NCI-H2171 treated with DMSO at 0.1 percent for 48 hours (cell line): ENCODE measurements at regions not wholly inside any gene's neighbourhood (a gene's known extent, or its start where the extent isn't known, plus 50 kb on each side); places are given as distances from the start of the nearest gene placed in this dataset.
"Not testable (repeated sequence)": the region's sequence is repeated elsewhere in the genome, so short reads cannot be mapped to it uniquely, and the experiment has no call there.

Experiments used
- DNase-seq: peaks from one replicate; lab custom pipeline; 2025; lab: John Stamatoyannopoulos, UW

DNA sequence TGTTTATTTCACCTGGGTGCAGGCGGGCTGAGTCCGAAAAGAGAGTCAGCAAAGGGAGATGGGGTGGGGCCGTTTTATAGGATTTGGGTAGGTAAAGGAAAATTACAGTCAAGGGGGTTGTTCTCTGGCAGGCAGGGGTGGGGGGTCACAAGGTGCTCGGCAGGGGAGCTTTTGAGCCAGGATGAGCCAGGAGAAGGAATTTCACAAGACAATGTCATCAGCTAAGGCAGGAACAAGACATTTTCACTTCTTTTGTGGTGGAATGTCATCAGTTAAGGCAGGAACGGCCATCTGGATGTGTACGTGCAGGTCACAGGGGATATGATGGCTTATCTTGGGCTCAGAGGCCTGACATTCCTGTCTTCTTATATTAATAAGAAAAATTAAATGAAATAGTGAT is 115.8 kb upstream of the KCNJ3 start:
- DNase-seq = not testable (repeated sequence)

- not testable (repeated sequence) for DNase-seq
Observed at GRCh38 chr2:154583274-154583673, 115.2 kb upstream of the KCNJ3 start.

- no peak for DNase-seq
Observed at GRCh38 chr2:154587739-154588138, 110.8 kb upstream of the KCNJ3 start.

DNA sequence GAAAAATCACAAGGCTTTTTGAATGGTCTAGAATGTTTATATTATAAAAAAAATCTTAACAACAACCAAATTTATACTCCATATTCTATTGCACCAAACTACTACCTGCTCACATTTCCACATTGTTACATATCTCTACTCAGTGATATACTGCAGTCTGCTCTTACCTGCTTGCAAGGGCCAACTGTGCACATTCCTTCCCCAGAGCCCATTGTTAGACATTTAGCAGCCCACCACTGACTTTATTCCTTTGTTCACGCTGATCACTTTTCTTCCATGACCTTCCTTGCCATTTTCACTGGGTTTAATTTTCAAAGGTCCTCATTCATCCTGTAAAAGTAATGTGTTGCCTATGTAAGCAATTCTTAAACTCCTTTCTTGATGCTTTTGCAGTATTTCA is 109.7 kb upstream of the KCNJ3 start:
- no peak for DNase-seq

GRCh38 chr2:154589514-154589913 is 109.0 kb upstream of the KCNJ3 start:
- DNase-seq = no peak

GRCh38 chr2:154591294-154591820 is 107.1 kb upstream of the KCNJ3 start:
- DNase-seq = no peak

DNA sequence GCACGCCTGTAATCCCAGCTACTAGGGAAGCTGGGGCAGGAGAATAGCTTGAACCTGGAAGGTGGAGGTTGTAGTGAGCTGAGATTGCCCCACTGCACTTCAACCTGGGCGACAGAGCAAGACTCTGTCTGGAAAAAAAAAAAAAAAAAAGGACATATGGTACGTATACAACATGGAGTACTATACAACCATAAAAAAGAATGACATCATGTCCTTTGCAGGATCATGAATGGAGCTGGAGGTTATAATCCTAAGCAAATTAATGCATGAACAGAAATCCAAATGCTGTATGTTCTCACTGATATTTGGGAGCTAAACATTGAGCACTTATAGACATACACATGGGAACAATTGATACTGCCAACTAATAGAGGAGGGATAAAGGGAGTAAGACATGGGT is 99.3 kb upstream of the KCNJ3 start:
- DNase-seq = no peak

GRCh38 chr2:154600927-154601494 is 97.5 kb upstream of the KCNJ3 start:
- no peak for DNase-seq

GRCh38 chr2:154603682-154604081 is 94.8 kb upstream of the KCNJ3 start:
- no peak for DNase-seq

DNA sequence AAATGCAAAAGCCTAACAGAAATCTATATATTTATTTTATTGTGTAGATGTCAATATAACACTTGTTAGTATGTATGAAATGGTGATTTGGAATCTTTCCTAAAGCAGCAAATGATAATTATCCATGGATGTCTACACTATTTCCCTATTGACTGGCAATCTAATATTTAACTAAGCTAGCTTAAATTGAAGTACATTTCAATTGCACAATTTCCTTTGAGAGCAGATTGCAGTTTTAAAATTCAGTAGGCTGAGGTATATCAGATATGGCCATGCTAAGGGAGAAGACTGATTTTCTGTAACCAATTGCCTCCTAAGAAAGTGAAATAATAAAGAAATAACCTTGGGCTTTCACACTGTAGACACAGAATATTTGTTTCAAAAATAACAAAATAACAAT is 90.1 kb upstream of the KCNJ3 start:
- DNase-seq = no peak

DNA sequence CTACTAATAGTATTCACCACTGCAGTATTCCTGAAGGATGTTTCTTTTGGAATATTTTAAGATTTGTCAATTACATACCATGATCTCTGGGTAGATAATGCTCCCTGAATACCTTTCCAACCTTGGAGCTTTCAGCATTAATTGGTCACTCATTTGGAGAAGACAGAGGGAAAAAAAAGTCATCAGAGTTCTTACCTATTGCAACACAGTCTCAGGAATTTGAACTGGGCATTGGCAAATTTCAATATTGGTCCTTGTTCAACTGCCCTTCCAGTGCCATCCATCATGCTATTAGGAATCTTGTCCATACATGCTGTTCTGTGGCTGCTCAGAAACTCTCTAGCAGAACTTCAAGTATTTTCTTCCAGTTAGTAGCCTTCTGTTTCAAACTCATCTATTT is 83.6 kb upstream of the KCNJ3 start:
- no peak for DNase-seq

GRCh38 chr2:154616659-154617058 is 81.8 kb upstream of the KCNJ3 start:
- no peak for DNase-seq

DNA sequence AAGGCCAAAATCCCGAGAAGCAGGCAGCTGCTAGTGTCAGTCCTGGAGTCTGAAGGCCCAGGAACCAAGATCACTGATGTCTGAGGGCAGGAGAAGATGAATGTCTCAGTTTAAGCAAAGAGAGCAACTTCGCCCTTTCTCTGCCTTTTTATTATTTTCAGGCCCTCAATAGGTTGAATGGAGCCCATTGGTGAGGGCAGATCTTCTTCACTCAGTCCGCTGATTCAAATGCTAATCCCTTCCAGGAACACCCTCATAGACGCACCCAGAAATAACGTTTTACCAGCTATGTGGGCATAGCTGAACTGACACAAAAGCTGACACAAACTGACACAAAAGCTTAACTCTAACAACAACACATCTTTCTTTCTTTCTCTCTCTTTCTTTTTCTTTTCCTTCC is 78.0 kb upstream of the KCNJ3 start:
- no peak for DNase-seq

GRCh38 chr2:154623819-154624218 is 74.7 kb upstream of the KCNJ3 start:
- peak; percentile 82 for DNase-seq

- no peak for DNase-seq
Observed at GRCh38 chr2:154637456-154637855, 61.0 kb upstream of the KCNJ3 start.

GRCh38 chr2:154638783-154639182 is 59.7 kb upstream of the KCNJ3 start:
- no peak for DNase-seq

- no peak for DNase-seq
Observed at GRCh38 chr2:154640000-154640399, 58.5 kb upstream of the KCNJ3 start.
